ENCODE measurements at regions not wholly inside any gene's neighbourhood (a gene's known extent, or its start where the extent isn't known, plus 50 kb on each side); places are given as distances from the start of the nearest gene placed in this dataset.

DNA sequence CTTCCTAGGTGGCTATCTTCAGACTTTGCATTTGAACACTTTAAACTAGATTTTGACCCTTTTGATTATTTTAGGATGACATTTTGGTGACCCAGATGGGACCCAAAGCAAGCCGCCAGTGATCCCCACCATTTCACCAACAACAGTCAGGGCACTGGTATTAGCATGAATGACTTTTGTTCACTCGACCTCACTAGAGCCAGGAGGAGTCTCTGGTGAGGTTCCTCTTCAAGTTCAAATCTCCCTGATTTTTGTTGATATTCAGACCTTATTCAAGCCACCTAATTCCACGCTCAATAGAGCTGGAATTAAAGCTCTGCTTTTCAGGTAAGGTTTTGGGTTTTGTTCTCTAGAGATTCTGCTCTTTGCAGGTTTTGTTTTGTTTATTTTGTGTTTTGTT is 202.3 kb downstream of the MREG start:
- intact Hi-C loops (cut with micrococcal nuclease): no loop called here
- no peak overlapping the region for H3K27ac ChIP-seq (ENCODE audit: low read length)
- H3K9me3 ChIP-seq (ENCODE audit: control insufficient read depth, insufficient read depth, low read length): no peaks in the 10 kb centered on the region
- Mint-ChIP-seq H3K27ac (peak overlapping the region; percentile 37 to 59), H3K4me3 (peak overlapping the region; percentile 82), H3K36me3 (no peaks in the 10 kb centered on the region), H3K9me3 (no peaks in the 10 kb centered on the region), H3K4me1 (peaks cover 28 to 29% of the 10 kb centered on the region in 2 donors), H3K27me3 (ENCODE audit: low read depth in 2 of 2) (peaks cover 20 to 23% of the 10 kb centered on the region in 2 donors)
- DNase-seq: no peak
- WGBS (ENCODE audit: insufficient coverage): 60% methylated on average over 2 of the region's 3 CpGs
- no peak overlapping the region for H3K4me3 ChIP-seq (ENCODE audit: low read length)
- H3K4me1 ChIP-seq (ENCODE audit: control insufficient read depth, insufficient read depth, low read length): peaks cover 22% of the 10 kb centered on the region
- no peak for TF ChIP-seq CTCF (IDR thresholded peaks at IDR 0.05)
- H3K27me3 ChIP-seq (ENCODE audit: control insufficient read depth, insufficient read depth, low read length): no peaks in the 10 kb centered on the region
- ATAC-seq: no peak
- no peaks in the 10 kb centered on the region for H3K36me3 ChIP-seq (ENCODE audit: control insufficient read depth, insufficient read depth, low read length)

- no peak for DNase-seq
- Mint-ChIP-seq H3K4me3 (no peak overlapping the region), H3K36me3 (no peaks in the 10 kb centered on the region), H3K9me3 (no peaks in the 10 kb centered on the region), H3K27ac (no peak overlapping the region), H3K27me3 (ENCODE audit: low read depth in 2 of 2) (peaks cover 18 to 31% of the 10 kb centered on the region in 2 donors), H3K4me1 (peaks cover 28 to 29% of the 10 kb centered on the region in 2 donors)
- Histone ChIP-seq H3K4me3 (ENCODE audit: low read length) (no peak overlapping the region), H3K27me3 (ENCODE audit: control insufficient read depth, insufficient read depth, low read length) (no peaks in the 10 kb centered on the region), H3K36me3 (ENCODE audit: control insufficient read depth, insufficient read depth, low read length) (no peaks in the 10 kb centered on the region), H3K27ac (ENCODE audit: low read length) (no peak overlapping the region), H3K9me3 (ENCODE audit: control insufficient read depth, insufficient read depth, low read length) (no peaks in the 10 kb centered on the region), H3K4me1 (ENCODE audit: control insufficient read depth, insufficient read depth, low read length) (peaks cover 22% of the 10 kb centered on the region)
- no peak for TF ChIP-seq CTCF (IDR thresholded peaks at IDR 0.05)
- intact Hi-C loops (cut with micrococcal nuclease): no loop called here
- WGBS (ENCODE audit: insufficient coverage): no CpG with 5 or more reads among the region's 1 CpG
- no peak for ATAC-seq
Measured at GRCh38 chr2:215808996-215809395, 204.4 kb downstream of the MREG start.

DNA sequence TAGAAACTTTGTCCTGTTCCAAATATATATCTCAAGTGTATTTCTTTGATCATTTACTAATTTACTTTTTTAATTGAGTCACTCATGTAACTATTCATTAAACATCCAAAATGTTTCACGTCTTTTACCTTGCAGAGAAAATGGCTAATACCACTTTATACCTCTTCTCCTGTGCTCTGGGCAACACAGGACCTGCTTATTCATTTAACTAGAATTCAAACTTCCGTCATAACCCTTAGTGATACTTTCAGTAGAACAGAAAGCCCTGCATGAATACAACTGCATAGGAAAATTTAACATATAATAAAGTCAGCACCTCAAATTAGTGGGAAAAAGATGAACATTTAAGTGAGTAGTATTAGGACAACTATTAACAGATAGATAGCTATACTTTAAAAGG is 205.2 kb downstream of the MREG start:
- H3K36me3 ChIP-seq (ENCODE audit: control insufficient read depth, insufficient read depth, low read length): no peaks in the 10 kb centered on the region
- ATAC-seq (no peak), DNase-seq (no peak)
- TF ChIP-seq CTCF (IDR thresholded peaks at IDR 0.05): no peak
- 89% methylated on average over 1 of the region's 2 CpGs for WGBS (ENCODE audit: insufficient coverage)
- H3K27me3 Mint-ChIP-seq (ENCODE audit: low read depth in 2 of 2): peaks cover 16 to 24% of the 10 kb centered on the region in 2 donors
- no peaks in the 10 kb centered on the region for H3K9me3 Mint-ChIP-seq
- no peak overlapping the region for H3K27ac ChIP-seq (ENCODE audit: low read length)
- no peaks in the 10 kb centered on the region for H3K36me3 Mint-ChIP-seq
- no peaks in the 10 kb centered on the region for H3K27me3 ChIP-seq (ENCODE audit: control insufficient read depth, insufficient read depth, low read length)
- H3K4me3 Mint-ChIP-seq: no peak overlapping the region
- no peaks in the 10 kb centered on the region for H3K9me3 ChIP-seq (ENCODE audit: control insufficient read depth, insufficient read depth, low read length)
- intact Hi-C loops (cut with micrococcal nuclease): no loop called here
- H3K4me1 ChIP-seq (ENCODE audit: control insufficient read depth, insufficient read depth, low read length): peaks cover 22% of the 10 kb centered on the region
- H3K4me3 ChIP-seq (ENCODE audit: low read length): no peak overlapping the region
- peaks cover 26 to 29% of the 10 kb centered on the region in 2 donors for H3K4me1 Mint-ChIP-seq
- no peak overlapping the region for H3K27ac Mint-ChIP-seq

DNA sequence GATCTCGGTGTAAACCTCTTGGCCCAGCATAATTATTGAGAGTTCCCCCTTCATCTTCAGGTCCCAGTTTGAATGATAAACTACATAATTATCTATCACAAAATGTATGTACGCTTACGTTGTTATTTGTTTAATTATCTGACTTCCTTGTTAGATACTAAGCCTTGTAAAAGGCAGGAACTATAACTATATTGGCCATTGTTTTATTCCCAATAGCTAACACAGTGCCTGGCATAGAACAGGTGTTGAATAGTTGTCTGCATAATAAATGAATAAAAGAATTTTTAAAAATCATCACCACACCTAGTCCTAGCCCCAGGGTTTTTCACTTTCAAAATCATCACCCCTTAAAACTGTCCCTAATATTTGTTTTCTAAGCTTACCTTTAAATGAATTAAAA is 207.9 kb downstream of the MREG start:
- H3K27ac Mint-ChIP-seq: no peak overlapping the region
- H3K36me3 Mint-ChIP-seq: no peaks in the 10 kb centered on the region
- ATAC-seq (no peak), DNase-seq (no peak)
- 100% methylated on average over 1 of the region's 3 CpGs for WGBS (ENCODE audit: insufficient coverage)
- no peak overlapping the region for H3K27ac ChIP-seq (ENCODE audit: low read length)
- no peaks in the 10 kb centered on the region for H3K9me3 ChIP-seq (ENCODE audit: control insufficient read depth, insufficient read depth, low read length)
- no peak overlapping the region for H3K4me3 ChIP-seq (ENCODE audit: low read length)
- H3K27me3 ChIP-seq (ENCODE audit: control insufficient read depth, insufficient read depth, low read length): no peaks in the 10 kb centered on the region
- no peak overlapping the region for H3K4me3 Mint-ChIP-seq
- intact Hi-C loops (cut with micrococcal nuclease): no loop called here
- H3K27me3 Mint-ChIP-seq (ENCODE audit: low read depth in 2 of 2): peaks cover 10 to 19% of the 10 kb centered on the region in 2 donors
- no peaks in the 10 kb centered on the region for H3K9me3 Mint-ChIP-seq
- H3K4me1 ChIP-seq (ENCODE audit: control insufficient read depth, insufficient read depth, low read length): peaks cover 3% of the 10 kb centered on the region
- H3K36me3 ChIP-seq (ENCODE audit: control insufficient read depth, insufficient read depth, low read length): no peaks in the 10 kb centered on the region
- H3K4me1 Mint-ChIP-seq: peaks cover 0 to 2% of the 10 kb centered on the region in 2 donors
- no peak for TF ChIP-seq CTCF (IDR thresholded peaks at IDR 0.05)

All from natural killer cell (primary cell).